Gastrocnemius medialis (tissue), 4 donors: ENCODE measurements at regions not wholly inside any gene's neighbourhood (a gene's known extent, or its start where the extent isn't known, plus 50 kb on each side); places are given as distances from the start of the nearest gene placed in this dataset.

Experiments
- POLR2A ChIP-seq, 2 donors: fragments of 450-650 bp; IDR thresholded peaks; one replicate each; pipeline ENCODE4 v1.6.1; 2017; ENCODE audit warnings: antibody characterized with exemption in 2 of 2, mild to moderate bottlenecking in 2 of 2, moderate library complexity in 2 of 2
- TF ChIP-seq, protein P1 (sequence below), 5 experiments: fragments of 450-650 bp in 3 of 5; fragments of 200-600 bp in 2 of 5; sonication (generic) in 2 of 5; IDR thresholded peaks in 4 of 5; conservative IDR thresholded peaks in 1 of 5; 1 replicate in 4 of 5; 2 replicates in 1 of 5; pipeline ENCODE4 v1.5.1; 2016 to 2019; ENCODE audit warnings: antibody characterized with exemption in 5 of 5, mild to moderate bottlenecking in 3 of 5, moderate library complexity in 3 of 5

DNA sequence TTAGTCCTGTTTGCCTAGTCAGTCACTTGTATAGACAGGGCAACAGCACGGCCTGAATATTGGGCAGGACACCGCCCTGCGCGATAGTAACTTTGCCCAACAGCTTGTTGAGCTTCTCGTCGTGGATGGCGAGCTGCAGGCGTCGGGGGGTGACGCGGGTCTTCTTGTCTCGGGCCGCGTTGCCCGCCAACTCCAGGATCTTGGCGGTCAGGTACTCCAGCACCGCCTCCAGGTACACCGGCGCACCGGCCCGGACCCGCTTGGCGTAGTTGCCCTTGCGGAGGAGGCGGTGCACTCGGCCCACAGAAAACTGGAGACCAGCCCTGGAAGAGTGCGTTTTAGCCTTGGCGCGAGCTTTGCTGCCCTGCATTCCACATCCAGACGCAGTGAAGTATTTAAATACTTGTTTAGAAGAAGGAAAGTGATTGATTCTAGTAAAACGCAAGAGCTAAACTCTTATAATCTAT is 92.8 kb upstream of the BTN3A2 start:
- TF ChIP-seq POLR2A (IDR thresholded peaks at IDR 0.05): no peak
- TF ChIP-seq, protein P1, sequence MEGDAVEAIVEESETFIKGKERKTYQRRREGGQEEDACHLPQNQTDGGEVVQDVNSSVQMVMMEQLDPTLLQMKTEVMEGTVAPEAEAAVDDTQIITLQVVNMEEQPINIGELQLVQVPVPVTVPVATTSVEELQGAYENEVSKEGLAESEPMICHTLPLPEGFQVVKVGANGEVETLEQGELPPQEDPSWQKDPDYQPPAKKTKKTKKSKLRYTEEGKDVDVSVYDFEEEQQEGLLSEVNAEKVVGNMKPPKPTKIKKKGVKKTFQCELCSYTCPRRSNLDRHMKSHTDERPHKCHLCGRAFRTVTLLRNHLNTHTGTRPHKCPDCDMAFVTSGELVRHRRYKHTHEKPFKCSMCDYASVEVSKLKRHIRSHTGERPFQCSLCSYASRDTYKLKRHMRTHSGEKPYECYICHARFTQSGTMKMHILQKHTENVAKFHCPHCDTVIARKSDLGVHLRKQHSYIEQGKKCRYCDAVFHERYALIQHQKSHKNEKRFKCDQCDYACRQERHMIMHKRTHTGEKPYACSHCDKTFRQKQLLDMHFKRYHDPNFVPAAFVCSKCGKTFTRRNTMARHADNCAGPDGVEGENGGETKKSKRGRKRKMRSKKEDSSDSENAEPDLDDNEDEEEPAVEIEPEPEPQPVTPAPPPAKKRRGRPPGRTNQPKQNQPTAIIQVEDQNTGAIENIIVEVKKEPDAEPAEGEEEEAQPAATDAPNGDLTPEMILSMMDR (IDR thresholded peaks at IDR 0.05 in 4 of 5, conservative IDR thresholded peaks at IDR 0.05 in 1 of 5): no peak
